ENCODE measurements at regions not wholly inside any gene's neighbourhood (a gene's known extent, or its start where the extent isn't known, plus 50 kb on each side); places are given as distances from the start of the nearest gene placed in this dataset.

DNA sequence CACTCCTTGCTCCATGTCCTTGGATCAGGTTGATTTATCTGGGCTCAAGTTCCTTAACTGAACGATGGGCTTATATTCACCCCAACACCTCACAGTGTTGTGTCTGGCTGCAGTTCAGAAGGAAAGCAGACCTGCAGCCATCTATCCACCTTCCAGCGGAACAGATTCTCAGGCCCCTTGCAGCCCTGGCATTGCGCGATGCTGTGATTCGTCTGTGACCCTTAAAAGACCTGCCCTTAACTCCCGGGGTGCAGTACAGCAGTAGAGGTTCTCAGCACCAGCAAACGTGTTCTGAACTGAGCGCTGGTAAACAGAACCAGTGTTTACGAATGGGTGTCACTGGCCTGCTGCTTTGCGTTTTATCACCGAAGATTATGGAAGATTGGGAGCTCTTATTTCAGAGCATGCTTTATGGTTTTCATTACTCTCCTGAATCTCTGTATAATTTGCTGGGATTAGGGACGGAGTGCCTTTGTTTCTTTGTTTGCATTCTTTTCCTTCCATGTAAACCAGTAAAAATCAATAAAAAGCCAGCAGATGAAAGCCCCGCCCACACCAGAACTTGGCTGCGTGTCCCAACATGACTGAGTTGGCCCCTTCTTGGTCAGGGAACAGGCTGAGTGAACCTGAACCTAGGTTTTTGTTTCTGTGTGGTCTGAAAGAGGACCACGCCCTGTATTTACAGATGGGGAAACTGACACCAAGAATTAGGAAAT lies 286.7 kb upstream of the CRY1 start:
- no peak for TF ChIP-seq SIN3A (IDR thresholded peaks at IDR 0.05; ENCODE audit: borderline replicate concordance, insufficient read depth, low read length)
- TF ChIP-seq FOXP2 (optimal IDR thresholded peaks at IDR 0.05; ENCODE audit: borderline replicate concordance, extremely low read depth, extremely low read length, insufficient read depth), result no peak
- TF ChIP-seq TAF1 (IDR thresholded peaks at IDR 0.05; ENCODE audit: borderline replicate concordance, insufficient read depth, low read length), result no peak
- TF ChIP-seq, protein P1, sequence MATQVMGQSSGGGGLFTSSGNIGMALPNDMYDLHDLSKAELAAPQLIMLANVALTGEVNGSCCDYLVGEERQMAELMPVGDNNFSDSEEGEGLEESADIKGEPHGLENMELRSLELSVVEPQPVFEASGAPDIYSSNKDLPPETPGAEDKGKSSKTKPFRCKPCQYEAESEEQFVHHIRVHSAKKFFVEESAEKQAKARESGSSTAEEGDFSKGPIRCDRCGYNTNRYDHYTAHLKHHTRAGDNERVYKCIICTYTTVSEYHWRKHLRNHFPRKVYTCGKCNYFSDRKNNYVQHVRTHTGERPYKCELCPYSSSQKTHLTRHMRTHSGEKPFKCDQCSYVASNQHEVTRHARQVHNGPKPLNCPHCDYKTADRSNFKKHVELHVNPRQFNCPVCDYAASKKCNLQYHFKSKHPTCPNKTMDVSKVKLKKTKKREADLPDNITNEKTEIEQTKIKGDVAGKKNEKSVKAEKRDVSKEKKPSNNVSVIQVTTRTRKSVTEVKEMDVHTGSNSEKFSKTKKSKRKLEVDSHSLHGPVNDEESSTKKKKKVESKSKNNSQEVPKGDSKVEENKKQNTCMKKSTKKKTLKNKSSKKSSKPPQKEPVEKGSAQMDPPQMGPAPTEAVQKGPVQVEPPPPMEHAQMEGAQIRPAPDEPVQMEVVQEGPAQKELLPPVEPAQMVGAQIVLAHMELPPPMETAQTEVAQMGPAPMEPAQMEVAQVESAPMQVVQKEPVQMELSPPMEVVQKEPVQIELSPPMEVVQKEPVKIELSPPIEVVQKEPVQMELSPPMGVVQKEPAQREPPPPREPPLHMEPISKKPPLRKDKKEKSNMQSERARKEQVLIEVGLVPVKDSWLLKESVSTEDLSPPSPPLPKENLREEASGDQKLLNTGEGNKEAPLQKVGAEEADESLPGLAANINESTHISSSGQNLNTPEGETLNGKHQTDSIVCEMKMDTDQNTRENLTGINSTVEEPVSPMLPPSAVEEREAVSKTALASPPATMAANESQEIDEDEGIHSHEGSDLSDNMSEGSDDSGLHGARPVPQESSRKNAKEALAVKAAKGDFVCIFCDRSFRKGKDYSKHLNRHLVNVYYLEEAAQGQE (IDR thresholded peaks at IDR 0.05; ENCODE audit: insufficient read depth in 1 of 2, low read depth in 2 of 2, low read length in 2 of 2), result no peak
- no peak for TF ChIP-seq POLR2AphosphoS5 (IDR thresholded peaks at IDR 0.05; ENCODE audit: low read depth, low read length)

DNA sequence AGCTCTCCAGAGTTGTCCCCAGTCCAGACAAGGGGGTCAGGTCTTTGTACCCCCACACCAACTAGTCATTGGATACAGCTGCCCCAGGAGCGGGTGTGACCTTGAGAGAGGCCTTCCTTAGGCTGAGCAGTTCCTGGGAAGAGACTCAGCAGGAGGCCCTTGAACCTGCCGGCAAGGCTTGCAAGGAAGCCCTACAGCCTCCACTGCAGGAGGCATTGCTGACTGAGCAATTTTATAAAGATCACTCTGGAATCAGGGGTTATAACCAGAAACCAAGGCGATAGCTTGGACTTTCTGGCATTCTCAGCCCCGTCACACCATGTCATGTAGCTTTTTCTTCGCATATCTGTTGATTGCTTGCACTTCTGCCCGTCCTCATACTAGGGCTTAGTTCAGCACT lies 291.3 kb upstream of the CRY1 start:
- TF ChIP-seq, protein P1 (IDR thresholded peaks at IDR 0.05; ENCODE audit: insufficient read depth in 1 of 2, low read depth in 2 of 2, low read length in 2 of 2), result no peak
- TF ChIP-seq SIN3A (IDR thresholded peaks at IDR 0.05; ENCODE audit: borderline replicate concordance, insufficient read depth, low read length) (no peak), FOXP2 (optimal IDR thresholded peaks at IDR 0.05; ENCODE audit: borderline replicate concordance, extremely low read depth, extremely low read length, insufficient read depth) (no peak), POLR2AphosphoS5 (IDR thresholded peaks at IDR 0.05; ENCODE audit: low read depth, low read length) (no peak), TAF1 (IDR thresholded peaks at IDR 0.05; ENCODE audit: borderline replicate concordance, insufficient read depth, low read length) (no peak)

DNA sequence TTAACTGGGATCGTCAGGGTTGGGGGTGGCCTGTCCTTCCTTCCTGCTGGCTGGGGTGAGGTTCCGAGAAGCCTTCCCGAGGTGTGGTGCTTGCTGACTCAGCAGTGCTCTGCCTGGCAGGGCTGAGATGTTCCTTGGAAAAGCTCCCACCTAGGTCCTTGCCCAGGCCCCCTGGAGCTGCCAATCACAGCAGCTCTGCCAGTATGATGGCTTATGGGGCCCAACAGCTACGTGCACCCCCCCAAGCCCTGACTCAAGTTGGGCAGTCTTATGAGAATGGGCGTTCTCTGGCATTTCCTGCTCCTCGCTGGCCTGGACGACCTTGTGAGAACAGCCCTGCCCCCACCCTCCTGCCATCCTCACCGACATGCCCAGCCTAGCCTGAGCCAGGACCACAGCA lies 292.2 kb upstream of the CRY1 start:
- TF ChIP-seq FOXP2 (optimal IDR thresholded peaks at IDR 0.05; ENCODE audit: borderline replicate concordance, extremely low read depth, extremely low read length, insufficient read depth), result no peak
- TF ChIP-seq, protein P1 (IDR thresholded peaks at IDR 0.05; ENCODE audit: insufficient read depth in 1 of 2, low read depth in 2 of 2, low read length in 2 of 2), result no peak
- no peak for TF ChIP-seq POLR2AphosphoS5 (IDR thresholded peaks at IDR 0.05; ENCODE audit: low read depth, low read length)
- TF ChIP-seq SIN3A (IDR thresholded peaks at IDR 0.05; ENCODE audit: borderline replicate concordance, insufficient read depth, low read length), result no peak
- TF ChIP-seq TAF1 (IDR thresholded peaks at IDR 0.05; ENCODE audit: borderline replicate concordance, insufficient read depth, low read length), result no peak

DNA sequence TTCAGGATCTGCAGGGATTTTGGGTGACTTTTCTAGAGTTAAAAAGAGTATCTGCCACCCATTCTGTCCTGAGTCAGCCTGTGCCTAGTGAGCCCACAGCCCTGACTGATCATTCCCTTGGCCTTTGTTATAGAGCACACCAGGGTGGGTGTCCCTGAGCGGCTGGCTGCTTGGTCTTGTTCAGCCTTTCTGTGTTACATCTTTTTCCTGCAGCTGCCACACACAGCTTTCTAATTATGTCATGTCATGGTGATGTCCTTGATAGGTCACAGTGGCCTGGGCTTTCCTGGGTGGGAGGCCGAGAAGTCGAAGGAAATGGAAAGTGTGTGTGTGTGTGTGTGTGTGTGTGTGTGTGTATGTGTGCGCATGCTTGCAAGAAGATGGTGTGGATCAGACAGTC lies 293.2 kb upstream of the CRY1 start:
- TF ChIP-seq FOXP2 (optimal IDR thresholded peaks at IDR 0.05; ENCODE audit: borderline replicate concordance, extremely low read depth, extremely low read length, insufficient read depth) (no peak), SIN3A (IDR thresholded peaks at IDR 0.05; ENCODE audit: borderline replicate concordance, insufficient read depth, low read length) (no peak), POLR2AphosphoS5 (IDR thresholded peaks at IDR 0.05; ENCODE audit: low read depth, low read length) (no peak), TAF1 (IDR thresholded peaks at IDR 0.05; ENCODE audit: borderline replicate concordance, insufficient read depth, low read length) (no peak)
- TF ChIP-seq, protein P1 (IDR thresholded peaks at IDR 0.05; ENCODE audit: insufficient read depth in 1 of 2, low read depth in 2 of 2, low read length in 2 of 2), result no peak
